CD4-positive, alpha-beta T cell treated with Interleukin-15 for 1 hour (primary cell): ENCODE measurements at regions not wholly inside any gene's neighbourhood (a gene's known extent, or its start where the extent isn't known, plus 50 kb on each side); places are given as distances from the start of the nearest gene placed in this dataset.

Experiments
- DNase-seq: peaks from one replicate; pipeline ENCODE4 v3.0.0-alpha.2; 2020

- no peak for DNase-seq
These were observed 52.5 kb downstream of the KCNF1 start for GRCh38 chr2:10964052-10964790.

- no peak for DNase-seq
These were observed 53.6 kb downstream of the KCNF1 start for GRCh38 chr2:10965241-10965843.

GRCh38 chr2:10966056-10966455 lies 54.3 kb downstream of the KCNF1 start:
- no peak for DNase-seq

- no peak for DNase-seq
These were observed 55.0 kb downstream of the KCNF1 start for GRCh38 chr2:10966741-10967140.

- peak; percentile 0 for DNase-seq
These were observed 56.4 kb downstream of the KCNF1 start for GRCh38 chr2:10968176-10968575.

- DNase-seq: no peak
These were observed 58.9 kb downstream of the KCNF1 start for GRCh38 chr2:10970666-10971065.

DNA sequence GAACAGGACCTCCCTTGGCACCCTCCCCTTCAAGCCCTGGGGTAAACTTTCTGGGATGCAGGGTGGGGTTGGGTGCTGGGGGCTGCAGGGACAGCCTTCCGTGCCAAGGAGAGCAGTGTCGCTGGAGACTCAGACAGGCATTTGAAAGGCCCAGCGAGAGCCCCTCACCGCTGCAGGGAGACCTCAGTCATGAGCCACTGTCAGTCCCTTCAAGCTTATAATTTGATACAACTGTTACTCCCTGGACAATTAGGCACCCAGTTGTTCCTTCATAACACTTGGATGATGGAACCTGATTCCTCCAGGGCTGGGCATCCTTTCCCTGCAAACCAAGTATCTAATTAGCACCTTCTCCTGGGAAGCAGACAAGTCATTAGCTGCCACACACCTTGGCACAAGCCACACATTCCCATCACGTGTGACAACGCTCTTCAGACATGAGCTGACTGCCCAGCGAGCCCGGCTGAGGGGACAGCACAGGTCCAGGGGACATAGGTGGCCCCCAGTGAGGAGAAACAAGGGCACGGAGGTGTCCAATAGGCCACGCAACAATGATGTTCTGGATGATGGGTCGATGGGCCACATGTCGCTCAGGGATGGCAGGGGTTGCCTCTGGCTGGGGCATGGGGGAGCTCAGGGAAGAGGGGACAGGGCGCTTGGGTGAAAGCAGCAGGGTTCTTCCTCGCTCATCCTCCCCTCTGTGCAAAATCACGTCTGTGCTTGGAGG lies 59.6 kb downstream of the KCNF1 start:
- no peak for DNase-seq

DNA sequence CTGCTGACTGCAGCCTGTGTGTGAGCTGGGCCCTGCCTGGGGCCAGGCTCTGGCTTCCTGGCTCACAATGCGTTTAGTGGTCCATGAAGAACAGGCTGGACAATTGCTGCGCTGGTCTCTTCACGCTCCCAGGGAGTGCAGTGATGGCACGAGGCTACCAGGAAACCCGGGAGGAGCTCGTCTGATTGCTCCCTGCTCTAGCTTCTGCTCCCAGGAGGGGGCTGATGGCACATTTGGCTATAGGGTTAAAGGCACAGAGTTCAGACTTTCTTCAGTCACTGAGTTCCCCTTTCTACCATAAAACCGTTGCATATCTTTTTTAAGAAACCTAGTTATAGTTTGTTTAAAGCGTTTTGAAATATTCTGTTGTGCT lies 60.1 kb downstream of the KCNF1 start:
- DNase-seq: no peak

DNA sequence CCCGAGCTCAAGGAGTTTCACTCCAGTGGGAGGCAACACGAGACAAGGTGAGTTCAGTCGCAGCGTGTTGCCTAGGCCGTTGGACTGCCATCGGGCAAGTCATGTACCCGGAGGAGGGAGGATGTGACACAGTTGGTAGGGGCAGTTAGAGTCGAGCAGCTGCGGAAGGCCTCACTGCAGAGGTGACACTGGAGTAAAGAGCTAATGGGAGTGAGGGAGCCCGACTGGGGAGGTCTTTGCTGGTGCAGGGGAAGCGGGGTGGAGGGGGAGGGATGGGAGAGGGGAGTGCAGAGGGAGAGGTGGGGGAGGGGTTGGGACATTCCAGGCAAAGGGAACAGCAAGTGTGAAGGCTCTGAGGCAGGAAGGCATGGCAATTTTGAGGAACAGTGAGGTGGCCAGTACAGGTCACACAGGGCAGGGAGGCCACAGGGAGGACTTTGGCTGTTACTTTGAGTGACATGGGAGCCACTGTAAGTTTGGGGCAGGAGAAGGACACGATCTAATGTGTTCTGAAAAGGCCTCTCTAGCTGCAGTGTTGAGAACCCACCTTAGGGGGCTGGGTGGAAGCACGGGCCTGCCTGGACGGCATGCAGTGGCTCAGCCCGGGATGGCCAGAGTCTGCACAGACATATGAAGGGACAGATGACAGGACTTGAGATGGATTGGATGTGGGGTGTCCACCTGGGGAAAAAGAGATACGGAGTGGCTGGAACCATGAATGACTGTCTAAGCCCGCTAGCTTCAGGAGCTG lies 61.1 kb downstream of the KCNF1 start:
- DNase-seq: peak; percentile 4

- DNase-seq: no peak
These were observed 62.0 kb downstream of the KCNF1 start for GRCh38 chr2:10973766-10974165.

DNA sequence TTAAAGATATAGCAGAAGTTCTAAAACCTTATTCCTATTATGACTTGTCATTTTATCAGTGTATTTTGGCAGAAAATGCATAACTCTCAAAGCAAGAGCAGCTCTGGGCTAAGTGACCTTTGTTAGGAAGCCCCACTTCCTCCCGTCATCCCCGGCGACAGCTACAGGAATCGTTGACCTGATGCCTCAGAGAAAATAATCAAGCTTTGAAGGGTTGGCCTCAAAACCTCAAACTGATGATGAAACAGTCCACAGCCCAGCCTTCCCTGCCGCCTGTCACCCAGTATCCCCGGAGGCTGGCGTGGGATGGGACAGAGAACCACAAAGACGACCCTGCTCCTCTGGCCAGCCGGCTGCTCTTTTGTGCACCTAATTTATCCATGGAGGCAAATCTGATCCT lies 65.3 kb downstream of the KCNF1 start:
- DNase-seq: no peak

GRCh38 chr2:10977621-10978020 lies 65.9 kb downstream of the KCNF1 start:
- no peak for DNase-seq

DNA sequence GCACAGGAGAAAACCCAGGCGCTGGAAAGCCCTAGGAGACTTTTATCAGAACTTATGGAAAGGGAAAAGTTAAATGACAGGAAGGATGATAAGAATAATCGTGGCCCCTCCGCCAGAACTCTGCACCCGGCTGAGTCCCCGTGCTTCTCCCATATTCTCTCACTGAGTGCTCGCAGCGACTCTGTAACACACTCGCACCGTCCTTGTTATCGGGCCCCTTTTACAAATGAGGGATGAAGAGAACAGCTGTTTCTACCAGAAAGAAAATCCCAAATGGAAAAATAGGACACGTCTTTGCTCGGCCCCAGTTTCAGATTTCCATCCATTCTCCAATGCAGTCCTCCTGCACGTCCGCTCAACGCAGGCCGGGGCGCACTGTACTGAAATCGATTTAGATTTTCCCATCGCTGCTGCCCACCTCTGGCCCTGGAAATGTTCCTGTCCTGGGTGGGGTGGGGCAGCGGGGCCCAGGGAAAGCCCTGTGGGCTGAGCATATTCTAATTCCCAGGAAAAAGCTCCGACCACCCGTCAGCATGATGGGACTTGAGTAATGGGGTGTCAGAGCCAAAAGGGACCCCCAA lies 66.4 kb downstream of the KCNF1 start:
- DNase-seq: no peak

DNA sequence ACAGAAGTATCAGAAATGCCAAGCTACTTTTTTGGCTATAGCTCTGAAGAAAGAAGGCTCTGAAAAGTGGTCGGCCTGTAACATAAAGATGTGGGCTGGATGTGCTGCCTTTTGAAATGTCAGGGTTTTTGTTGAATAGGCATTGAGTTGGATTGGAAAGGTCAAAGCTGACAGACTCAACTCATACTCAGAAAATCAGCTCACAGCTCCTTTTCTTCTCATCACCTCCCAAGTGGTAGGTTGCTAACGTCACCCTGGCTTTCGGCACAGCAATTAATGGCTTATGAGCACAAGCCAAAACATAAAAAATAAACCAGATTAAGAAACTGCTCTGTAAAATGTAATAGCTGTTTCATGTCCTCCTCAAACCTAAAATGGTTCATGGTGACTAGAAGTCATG lies 68.3 kb downstream of the KCNF1 start:
- no peak for DNase-seq

- DNase-seq: no peak
These were observed 69.2 kb downstream of the KCNF1 start for GRCh38 chr2:10980886-10981425.

DNA sequence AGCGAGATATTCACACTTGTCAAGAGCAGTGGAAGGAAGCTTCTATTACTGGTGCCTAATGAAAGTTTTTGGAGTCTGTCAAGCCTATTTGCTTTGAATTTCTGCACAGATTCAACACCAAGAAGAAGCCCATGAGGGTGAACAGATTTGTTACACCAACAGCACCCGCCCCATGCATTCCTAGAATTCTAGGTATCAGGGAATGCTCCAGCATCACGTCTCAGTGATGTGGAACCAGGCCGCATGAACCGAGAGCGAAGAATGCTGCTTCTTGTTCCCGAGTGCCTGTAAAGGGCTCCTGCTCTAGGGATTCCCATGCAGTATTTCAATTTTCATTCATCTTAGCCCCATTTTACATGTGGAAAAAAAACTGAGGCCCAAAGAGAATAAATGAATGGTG lies 69.7 kb downstream of the KCNF1 start:
- DNase-seq: no peak

- no peak for DNase-seq
These were observed 70.3 kb downstream of the KCNF1 start for GRCh38 chr2:10981941-10982431.

GRCh38 chr2:10982931-10983701 lies 71.4 kb downstream of the KCNF1 start:
- DNase-seq: no peak

GRCh38 chr2:10983711-10984110 lies 72.0 kb downstream of the KCNF1 start:
- DNase-seq: no peak

- no peak for DNase-seq
These were observed 72.8 kb downstream of the KCNF1 start for GRCh38 chr2:10984418-10985135.

DNA sequence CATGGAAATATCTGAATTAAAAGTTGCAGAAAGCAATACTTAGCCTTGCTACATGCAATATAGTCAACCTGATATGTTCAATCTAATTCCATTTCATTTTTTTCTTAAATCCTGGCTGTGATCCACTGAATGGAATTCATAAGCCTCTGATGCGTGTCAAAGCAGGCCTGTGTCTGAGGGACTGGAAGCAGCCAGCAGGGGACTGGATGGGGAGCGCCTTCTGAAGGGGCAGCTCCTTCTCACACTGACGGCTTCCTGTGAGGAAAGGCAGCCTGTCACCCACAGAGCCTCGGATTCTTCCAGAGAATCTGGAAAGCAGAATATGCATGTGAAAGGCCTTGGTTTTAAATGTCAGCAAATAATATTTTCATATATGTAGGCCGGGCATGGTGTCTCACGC lies 73.5 kb downstream of the KCNF1 start:
- no peak for DNase-seq
